ENCODE measurements at regions not wholly inside any gene's neighbourhood (a gene's known extent, or its start where the extent isn't known, plus 50 kb on each side); places are given as distances from the start of the nearest gene placed in this dataset.

DNA sequence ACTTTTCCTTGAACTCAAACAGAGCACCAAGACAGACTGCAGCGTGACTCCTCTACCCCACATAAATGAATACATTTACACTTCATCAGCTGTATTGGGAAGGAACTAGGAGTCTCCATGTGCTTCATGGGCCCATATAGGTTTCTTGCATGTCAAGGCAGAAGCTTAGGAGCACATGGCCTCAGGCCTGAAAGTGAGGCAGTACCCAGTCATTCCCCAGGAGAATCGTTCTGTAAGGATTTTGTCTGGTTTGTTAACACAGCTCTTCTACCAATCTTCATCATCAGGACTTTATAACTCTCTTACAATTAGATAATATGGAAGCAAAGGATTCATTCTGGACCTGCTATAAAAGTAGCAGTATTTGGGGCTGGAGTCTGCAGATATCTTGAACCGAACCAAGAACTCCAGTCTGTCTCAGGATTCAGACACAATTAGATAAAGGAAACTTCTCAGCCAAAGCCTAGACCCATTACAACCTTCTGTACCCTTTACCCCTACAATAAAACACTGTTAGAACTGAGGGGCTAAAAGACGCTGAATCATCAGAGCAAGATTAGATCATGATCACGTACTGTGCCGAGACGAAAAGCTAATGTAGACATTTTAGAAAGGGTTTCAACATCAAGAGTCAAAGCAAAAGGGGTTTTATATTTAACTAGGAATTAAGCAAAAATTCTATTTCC, 385.5 kb upstream of the SLC30A5 start:
- H3K4me1 ChIP-seq = no peaks in the 10 kb centered on the region
- DNase-seq = no peak
- H3K27ac ChIP-seq = no peak overlapping the region
- no peaks in the 10 kb centered on the region for H3K27me3 ChIP-seq
- intact Hi-C loops (cut with DNase I; ENCODE audit: low total_unique reads) = no loop called here
- H3K36me3 ChIP-seq = no peaks in the 10 kb centered on the region
- no peak overlapping the region for H3K4me3 ChIP-seq
- TF ChIP-seq, protein P1, sequence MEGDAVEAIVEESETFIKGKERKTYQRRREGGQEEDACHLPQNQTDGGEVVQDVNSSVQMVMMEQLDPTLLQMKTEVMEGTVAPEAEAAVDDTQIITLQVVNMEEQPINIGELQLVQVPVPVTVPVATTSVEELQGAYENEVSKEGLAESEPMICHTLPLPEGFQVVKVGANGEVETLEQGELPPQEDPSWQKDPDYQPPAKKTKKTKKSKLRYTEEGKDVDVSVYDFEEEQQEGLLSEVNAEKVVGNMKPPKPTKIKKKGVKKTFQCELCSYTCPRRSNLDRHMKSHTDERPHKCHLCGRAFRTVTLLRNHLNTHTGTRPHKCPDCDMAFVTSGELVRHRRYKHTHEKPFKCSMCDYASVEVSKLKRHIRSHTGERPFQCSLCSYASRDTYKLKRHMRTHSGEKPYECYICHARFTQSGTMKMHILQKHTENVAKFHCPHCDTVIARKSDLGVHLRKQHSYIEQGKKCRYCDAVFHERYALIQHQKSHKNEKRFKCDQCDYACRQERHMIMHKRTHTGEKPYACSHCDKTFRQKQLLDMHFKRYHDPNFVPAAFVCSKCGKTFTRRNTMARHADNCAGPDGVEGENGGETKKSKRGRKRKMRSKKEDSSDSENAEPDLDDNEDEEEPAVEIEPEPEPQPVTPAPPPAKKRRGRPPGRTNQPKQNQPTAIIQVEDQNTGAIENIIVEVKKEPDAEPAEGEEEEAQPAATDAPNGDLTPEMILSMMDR (IDR thresholded peaks at IDR 0.05) = no peak
- H3K9me3 ChIP-seq = no peaks in the 10 kb centered on the region

- no peak for DNase-seq
- Histone ChIP-seq H3K36me3 (no peaks in the 10 kb centered on the region), H3K4me3 (no peak overlapping the region), H3K27me3 (no peaks in the 10 kb centered on the region), H3K27ac (no peak overlapping the region), H3K9me3 (no peaks in the 10 kb centered on the region), H3K4me1 (no peaks in the 10 kb centered on the region)
- intact Hi-C loops (cut with DNase I; ENCODE audit: low total_unique reads) = no loop called here
- TF ChIP-seq, protein P1 (IDR thresholded peaks at IDR 0.05) = no peak
Observed at GRCh38 chr5:68708842-68709170, 385.0 kb upstream of the SLC30A5 start.

- intact Hi-C loops (cut with DNase I; ENCODE audit: low total_unique reads) = no loop called here
- Histone ChIP-seq H3K36me3 (no peaks in the 10 kb centered on the region), H3K27ac (no peak overlapping the region)
Observed at GRCh38 chr5:68709239-68709638, 384.6 kb upstream of the SLC30A5 start.

DNA sequence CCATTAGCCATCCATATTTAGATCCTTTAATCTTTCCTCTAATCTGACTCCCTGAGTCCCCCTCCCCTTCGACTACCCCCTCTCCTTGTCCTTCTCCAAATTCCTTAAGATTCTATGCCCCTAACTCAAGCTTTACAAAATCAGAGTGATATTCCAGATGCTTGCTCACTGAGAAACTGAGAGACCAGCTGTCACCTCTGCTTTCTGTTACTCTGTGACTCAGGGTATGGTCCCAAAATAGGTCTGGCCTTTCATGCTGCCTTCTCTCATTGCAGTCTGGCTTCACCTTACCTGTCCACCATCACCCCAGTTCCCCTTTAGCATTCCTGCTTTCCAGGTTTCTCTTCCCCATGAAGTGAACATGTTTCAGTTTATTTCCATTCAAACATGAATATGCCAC, 383.3 kb upstream of the SLC30A5 start:
- TF ChIP-seq, protein P1 (IDR thresholded peaks at IDR 0.05) = no peak
- no peak for DNase-seq
- H3K4me1 ChIP-seq = no peaks in the 10 kb centered on the region
- H3K9me3 ChIP-seq = no peaks in the 10 kb centered on the region
- H3K27me3 ChIP-seq = no peaks in the 10 kb centered on the region
- H3K27ac ChIP-seq = no peak overlapping the region
- intact Hi-C loops (cut with DNase I; ENCODE audit: low total_unique reads) = no loop called here
- H3K36me3 ChIP-seq = no peaks in the 10 kb centered on the region
- no peak overlapping the region for H3K4me3 ChIP-seq

More at GRCh38 chr5:68709239-68709638, 384.6 kb upstream of the SLC30A5 start:
- H3K4me1 ChIP-seq = no peaks in the 10 kb centered on the region
- no peak for DNase-seq
- H3K27me3 ChIP-seq = no peaks in the 10 kb centered on the region
- TF ChIP-seq, protein P1 (IDR thresholded peaks at IDR 0.05) = no peak
- no peaks in the 10 kb centered on the region for H3K9me3 ChIP-seq
- H3K4me3 ChIP-seq = no peak overlapping the region

DNA sequence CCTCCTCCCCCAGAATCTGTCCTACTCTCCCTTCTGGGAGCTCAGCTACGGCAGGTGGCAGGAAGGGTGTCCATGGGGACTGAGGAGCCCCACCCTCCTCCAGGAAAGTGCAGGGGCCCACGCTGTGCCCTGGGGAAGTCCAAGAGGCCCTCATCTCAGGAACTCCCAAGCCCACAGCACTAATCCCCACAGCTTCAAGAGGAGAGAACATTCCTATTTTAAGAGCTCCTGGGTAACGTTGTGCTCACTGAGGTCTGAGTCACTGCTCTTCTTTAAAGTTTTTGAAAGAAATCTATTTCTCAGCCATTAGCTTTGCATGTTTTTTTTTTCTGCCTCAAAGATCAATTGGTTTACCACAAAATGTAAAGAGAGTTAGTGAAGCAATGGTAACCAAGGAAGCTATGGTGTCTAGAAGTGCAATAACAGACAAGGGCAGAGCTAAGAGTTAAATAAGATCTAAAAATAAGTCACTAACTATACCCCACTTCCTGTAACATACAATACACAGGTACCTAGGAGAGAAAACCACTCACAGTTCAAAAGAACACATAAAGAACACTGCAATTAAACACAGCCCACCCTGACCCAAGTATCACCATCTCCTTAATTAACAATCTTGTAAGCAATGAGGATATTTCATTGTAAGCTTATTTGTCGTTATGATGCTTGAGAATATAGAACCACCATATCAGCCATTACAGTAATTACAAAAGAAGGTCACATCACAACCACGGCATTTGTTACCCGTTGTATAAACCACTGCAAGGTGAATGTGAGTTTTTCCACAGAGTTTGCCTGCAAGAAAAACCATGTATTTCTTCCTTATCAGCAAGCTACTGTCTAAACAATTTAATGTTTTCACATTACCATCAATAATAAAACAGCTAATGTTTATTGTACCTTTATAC, 382.3 kb upstream of the SLC30A5 start:
- H3K4me3 ChIP-seq = no peak overlapping the region
- no peak for DNase-seq
- intact Hi-C loops (cut with DNase I; ENCODE audit: low total_unique reads) = no loop called here
- no peaks in the 10 kb centered on the region for H3K27me3 ChIP-seq
- H3K4me1 ChIP-seq = no peaks in the 10 kb centered on the region
- TF ChIP-seq, protein P1 (IDR thresholded peaks at IDR 0.05) = no peak
- no peaks in the 10 kb centered on the region for H3K36me3 ChIP-seq
- no peak overlapping the region for H3K27ac ChIP-seq
- no peaks in the 10 kb centered on the region for H3K9me3 ChIP-seq
